ENCODE measurements at regions not wholly inside any gene's neighbourhood (a gene's known extent, or its start where the extent isn't known, plus 50 kb on each side); places are given as distances from the start of the nearest gene placed in this dataset.

GRCh38 chr2:55771612-55772011 is 78.0 kb upstream of the PNPT1 start:
- TF ChIP-seq CTCF (IDR thresholded peaks at IDR 0.05 in 8 of 11, conservative IDR thresholded peaks at IDR 0.05 in 3 of 11): peak in 10 of 11 experiments; percentile 12 to 58 (median 40)
- no peak for TF ChIP-seq POLR2A (IDR thresholded peaks at IDR 0.05)
